ENCODE measurements at regions not wholly inside any gene's neighbourhood (a gene's known extent, or its start where the extent isn't known, plus 50 kb on each side); places are given as distances from the start of the nearest gene placed in this dataset.

GRCh38 chr13:62057286-62057685, 641.6 kb upstream of the PCDH20 start:
- H4K5ac ChIP-seq (ENCODE audit: insufficient read length, low read depth, low read length) = no peak overlapping the region
- no peak overlapping the region for H3K56ac ChIP-seq (ENCODE audit: insufficient read length, low read depth, low read length)
- H3K23ac ChIP-seq (ENCODE audit: insufficient read length, low read depth, low read length) = no peak overlapping the region
- H3K4me2 ChIP-seq (ENCODE audit: insufficient read depth, insufficient read length, low read length) = no peak overlapping the region
- no peak overlapping the region for H3K27ac ChIP-seq (ENCODE audit: insufficient read length, low read depth, low read length)
- no peak overlapping the region for H3K14ac ChIP-seq (ENCODE audit: insufficient read depth, low read length)
- Mint-ChIP-seq H3K4me1 (0 out of 4 replicates have a peak, but pooled peaks cover 0 to 3% of the 10 kb centered on the region in 2 experiments), H3K27me3 (ENCODE audit: low read depth) (no peaks in the 10 kb centered on the region), H3K27ac (no peak overlapping the region), H3K9me3 (peaks cover 0 to 3% of the 10 kb centered on the region in 2 experiments; a peak in 2 of 5 replicates), H3K4me3 (no peak overlapping the region), H3K36me3 (ENCODE audit: insufficient read depth in 1 of 3, low read depth in 3 of 3) (no peaks in the 10 kb centered on the region)
- no peak overlapping the region for H3K18ac ChIP-seq (ENCODE audit: insufficient read length, low read depth, low read length)
- H2BK120ac ChIP-seq (ENCODE audit: low read depth, low read length, poor library complexity, severe bottlenecking) = no peak overlapping the region
- H2BK15ac ChIP-seq (ENCODE audit: low read depth, low read length) = no peak overlapping the region
- H3K27me3 ChIP-seq (ENCODE audit: insufficient read depth, low read length) = no peaks in the 10 kb centered on the region
- H4K91ac ChIP-seq (ENCODE audit: insufficient read length, low read depth, low read length) = no peak overlapping the region
- no peaks in the 10 kb centered on the region for H4K20me1 ChIP-seq (ENCODE audit: control insufficient read depth, insufficient read depth, insufficient read length)
- no peaks in the 10 kb centered on the region for H3K79me1 ChIP-seq (ENCODE audit: insufficient read depth, low read depth, low read length, poor library complexity, severe bottlenecking)
- H2BK12ac ChIP-seq (ENCODE audit: insufficient read length, low read depth, low read length) = no peak overlapping the region
- DNase-seq = no peak
- no peak overlapping the region for H4K8ac ChIP-seq (replicated peaks; ENCODE audit: insufficient read length, low read depth, low read length)
- no peak overlapping the region for H3T11ph ChIP-seq (ENCODE audit: low read length)
- no peak overlapping the region for H2AFZ ChIP-seq (ENCODE audit: low read length)
- H3K9ac ChIP-seq (ENCODE audit: extremely low read depth, insufficient read length, low read length) = no peak overlapping the region
- no peaks in the 10 kb centered on the region for H3K23me2 ChIP-seq (ENCODE audit: insufficient read length, low read depth, low read length, poor library complexity, severe bottlenecking)
- WGBS (ENCODE audit: extremely low coverage, insufficient read length, low lambda C conversion rate) = no CpG with 5 or more reads among the region's 2 CpGs
- no peak for TF ChIP-seq CTCF (conservative IDR thresholded peaks at IDR 0.05)
- no peak overlapping the region for H2BK20ac ChIP-seq (ENCODE audit: low read depth, low read length, poor library complexity, severe bottlenecking)
- no peak overlapping the region for H3K4ac ChIP-seq (ENCODE audit: low read depth, low read length)
- no peak overlapping the region for H2AK5ac ChIP-seq (ENCODE audit: insufficient read length, low read length)
- no peak overlapping the region for H2BK5ac ChIP-seq (ENCODE audit: insufficient read length, low read length)
- H3K79me2 ChIP-seq (ENCODE audit: insufficient read depth, low read length) = no peaks in the 10 kb centered on the region
- no peaks in the 10 kb centered on the region for H3K4me1 ChIP-seq (ENCODE audit: insufficient read depth, low read length)
- no peaks in the 10 kb centered on the region for H3K9me3 ChIP-seq (ENCODE audit: control insufficient read depth, low read depth, low read length)
